NT2/D1 (cell line): ENCODE measurements at regions not wholly inside any gene's neighbourhood (a gene's known extent, or its start where the extent isn't known, plus 50 kb on each side); places are given as distances from the start of the nearest gene placed in this dataset.

Experiments
- DNase-seq: peaks from one replicate; pipeline ENCODE4 v3.0.0-alpha.2; 2011; ENCODE audit warnings: low read depth, low spot score
- H3K27me3 ChIP-seq: 2 replicates; pipeline ENCODE4 v1.6.0; 2011; ENCODE audit warnings: mild to moderate bottlenecking; ENCODE audit not compliant: insufficient read length, insufficient read depth
- H3K36me3 ChIP-seq: 2 replicates; pipeline ENCODE4 v1.6.1; 2011; ENCODE audit warnings: mild to moderate bottlenecking, low read length, mixed read lengths; ENCODE audit not compliant: insufficient read depth, insufficient read length
- H3K4me1 ChIP-seq: 2 replicates; pipeline ENCODE4 v1.5.1; 2011; ENCODE audit not compliant: insufficient read depth, insufficient read length
- H3K4me3 ChIP-seq: 2 replicates; pipeline ENCODE4 v1.5.1; 2011; ENCODE audit warnings: low read depth; ENCODE audit not compliant: insufficient read length
- H3K9ac ChIP-seq: 2 replicates; pipeline ENCODE4 v1.6.0; 2011; ENCODE audit warnings: low read depth; ENCODE audit not compliant: insufficient read length
- H3K9me3 ChIP-seq: 2 replicates; pipeline ENCODE4 v1.5.1; 2011; ENCODE audit warnings: mild to moderate bottlenecking, low read length; ENCODE audit not compliant: insufficient read depth
- SUZ12 ChIP-seq: IDR thresholded peaks from 2 replicates; pipeline ENCODE4 v1.6.1; 2011; ENCODE audit not compliant: insufficient read length, insufficient read depth; ENCODE audit errors: extremely low read depth
- YY1 ChIP-seq: IDR thresholded peaks from 2 replicates; pipeline ENCODE4 v1.6.1; 2011; ENCODE audit not compliant: insufficient read length, insufficient read depth
- ZNF274 ChIP-seq: IDR thresholded peaks from 2 replicates; pipeline ENCODE4 v1.6.1; 2011; ENCODE audit warnings: mild to moderate bottlenecking, low read depth, low read length

DNA sequence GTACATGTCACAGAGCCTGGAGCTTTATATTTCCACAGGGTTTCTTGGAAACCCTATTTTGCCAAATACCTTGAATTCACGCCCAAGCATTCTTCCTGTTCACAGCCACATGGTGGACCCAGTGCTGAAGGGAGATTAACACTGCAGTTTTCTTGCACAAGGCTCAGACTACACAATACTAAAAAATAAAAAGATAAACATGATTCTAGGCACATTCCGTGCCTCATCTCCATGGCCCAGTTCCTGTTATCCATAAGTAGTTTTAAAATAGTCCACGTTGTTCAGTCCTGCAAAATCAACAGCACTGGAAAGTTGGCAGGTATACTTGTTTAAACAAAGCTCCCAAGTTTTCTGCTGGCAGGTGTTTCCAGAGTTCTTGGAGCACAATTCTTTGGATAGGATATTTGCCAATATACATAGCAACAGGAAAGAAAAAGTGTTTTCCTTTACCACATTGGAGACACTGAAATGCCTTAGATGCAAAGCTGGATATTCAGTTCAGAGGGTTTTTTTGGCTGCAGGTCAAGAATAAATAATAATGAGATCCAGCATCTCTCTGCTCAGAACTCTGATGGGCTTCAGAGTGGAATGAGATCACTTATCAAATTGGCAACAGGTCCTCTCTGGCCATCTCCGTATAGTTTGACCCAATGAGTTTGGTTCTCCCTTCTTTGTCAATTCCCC, 88.1 kb upstream of the TGFBR2 start:
- no peaks in the 10 kb centered on the region for H3K4me1 ChIP-seq
- no peak overlapping the region for H3K4me3 ChIP-seq
- TF ChIP-seq SUZ12 (no peak), YY1 (no peak), ZNF274 (no peak)
- no peaks in the 10 kb centered on the region for H3K36me3 ChIP-seq
- DNase-seq: no peak
- no peaks in the 10 kb centered on the region for H3K27me3 ChIP-seq
- H3K9ac ChIP-seq: no peak overlapping the region
- no peaks in the 10 kb centered on the region for H3K9me3 ChIP-seq

DNA sequence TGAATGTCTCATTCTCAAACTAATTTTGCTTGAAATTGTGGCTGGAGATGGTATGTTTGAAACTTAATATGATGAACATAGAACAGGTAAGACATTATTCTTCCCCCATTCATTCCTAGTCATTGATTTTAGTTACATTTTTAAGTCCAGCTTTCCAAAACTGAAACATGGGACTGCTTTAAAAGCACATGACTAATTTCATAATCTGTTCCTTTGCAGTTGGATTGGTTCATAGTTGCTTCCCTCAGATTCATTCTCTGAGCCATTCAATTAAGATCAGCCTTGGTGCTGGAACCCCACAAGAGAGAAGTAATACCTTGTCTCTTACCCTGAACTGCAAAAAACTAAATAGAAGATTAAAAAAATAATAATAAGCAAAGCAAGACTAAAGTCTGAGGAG, 87.5 kb upstream of the TGFBR2 start:
- DNase-seq: no peak
- no peaks in the 10 kb centered on the region for H3K4me1 ChIP-seq

DNA sequence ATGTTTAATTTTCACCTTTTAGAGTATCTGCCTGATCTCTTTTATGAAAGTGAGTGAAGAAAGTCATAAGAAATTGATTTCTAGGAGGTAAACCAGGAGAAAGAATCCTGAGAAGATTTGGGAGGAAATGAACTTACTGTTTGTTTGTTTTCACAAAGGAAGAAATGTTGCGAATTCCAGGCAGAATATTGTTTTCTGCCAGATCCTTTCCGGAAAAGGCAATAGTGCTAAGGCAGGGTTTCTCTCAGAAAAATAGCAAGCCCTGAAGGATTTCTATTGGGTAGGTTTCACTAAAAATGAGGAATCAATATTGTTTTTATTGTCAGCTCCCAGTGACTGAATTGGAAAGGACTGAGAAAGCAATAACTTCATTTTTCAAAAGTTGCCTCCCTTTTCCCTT, 85.7 kb upstream of the TGFBR2 start:
- no peak for DNase-seq
- H3K4me3 ChIP-seq: no peak overlapping the region
- H3K9me3 ChIP-seq: no peaks in the 10 kb centered on the region
- no peak for TF ChIP-seq SUZ12
- no peak for TF ChIP-seq YY1
- TF ChIP-seq ZNF274: no peak
- H3K36me3 ChIP-seq: no peaks in the 10 kb centered on the region
- no peaks in the 10 kb centered on the region for H3K4me1 ChIP-seq
- no peak overlapping the region for H3K9ac ChIP-seq
- H3K27me3 ChIP-seq: no peaks in the 10 kb centered on the region

More for the DNA sequence above, 87.5 kb upstream of the TGFBR2 start:
- Histone ChIP-seq H3K27me3 (no peaks in the 10 kb centered on the region), H3K9ac (no peak overlapping the region), H3K9me3 (no peaks in the 10 kb centered on the region), H3K4me3 (no peak overlapping the region), H3K36me3 (no peaks in the 10 kb centered on the region)
- no peak for TF ChIP-seq SUZ12
- TF ChIP-seq ZNF274: no peak
- TF ChIP-seq YY1: no peak

DNA sequence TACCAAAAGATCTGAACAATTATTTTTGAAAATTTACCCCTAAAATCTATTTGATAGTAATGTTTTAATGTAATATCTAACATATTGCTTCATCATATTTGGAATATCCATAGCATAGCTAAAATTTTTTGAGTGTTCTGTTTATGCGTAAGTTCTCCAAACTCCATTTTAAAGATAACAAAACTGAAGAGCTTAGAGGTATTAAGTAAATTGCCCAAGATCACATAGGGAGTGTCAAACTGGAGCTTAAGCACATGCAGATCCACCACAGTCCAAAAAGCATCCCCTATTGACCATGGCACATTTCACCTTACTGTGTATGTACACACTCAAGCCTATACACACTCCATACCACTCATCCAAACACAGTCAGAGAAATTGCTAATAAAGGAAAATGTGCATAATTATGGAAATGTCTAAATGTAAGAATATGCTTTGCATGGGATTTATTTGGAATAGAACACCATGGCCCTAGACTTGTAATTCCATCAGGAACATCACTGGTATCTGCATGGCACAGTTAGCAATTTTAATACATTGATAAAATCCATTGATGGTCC, 85.2 kb upstream of the TGFBR2 start:
- Histone ChIP-seq H3K36me3 (no peaks in the 10 kb centered on the region), H3K4me3 (no peak overlapping the region), H3K4me1 (no peaks in the 10 kb centered on the region), H3K9ac (no peak overlapping the region), H3K9me3 (no peaks in the 10 kb centered on the region), H3K27me3 (no peaks in the 10 kb centered on the region)
- DNase-seq: no peak
- no peak for TF ChIP-seq YY1

- Histone ChIP-seq H3K9ac (no peak overlapping the region), H3K4me1 (no peaks in the 10 kb centered on the region), H3K27me3 (no peaks in the 10 kb centered on the region), H3K9me3 (no peaks in the 10 kb centered on the region), H3K36me3 (no peaks in the 10 kb centered on the region), H3K4me3 (no peak overlapping the region)
- no peak for DNase-seq
- TF ChIP-seq ZNF274 (no peak), SUZ12 (no peak), YY1 (no peak)
Observed at GRCh38 chr3:30522476-30522875, 83.9 kb upstream of the TGFBR2 start.

GRCh38 chr3:30523366-30523765, 83.0 kb upstream of the TGFBR2 start:
- no peaks in the 10 kb centered on the region for H3K9me3 ChIP-seq
- H3K9ac ChIP-seq: no peak overlapping the region
- H3K36me3 ChIP-seq: no peaks in the 10 kb centered on the region
- TF ChIP-seq YY1 (no peak), ZNF274 (no peak), SUZ12 (no peak)
- no peak overlapping the region for H3K4me3 ChIP-seq
- no peaks in the 10 kb centered on the region for H3K4me1 ChIP-seq
- no peak for DNase-seq
- no peaks in the 10 kb centered on the region for H3K27me3 ChIP-seq

DNA sequence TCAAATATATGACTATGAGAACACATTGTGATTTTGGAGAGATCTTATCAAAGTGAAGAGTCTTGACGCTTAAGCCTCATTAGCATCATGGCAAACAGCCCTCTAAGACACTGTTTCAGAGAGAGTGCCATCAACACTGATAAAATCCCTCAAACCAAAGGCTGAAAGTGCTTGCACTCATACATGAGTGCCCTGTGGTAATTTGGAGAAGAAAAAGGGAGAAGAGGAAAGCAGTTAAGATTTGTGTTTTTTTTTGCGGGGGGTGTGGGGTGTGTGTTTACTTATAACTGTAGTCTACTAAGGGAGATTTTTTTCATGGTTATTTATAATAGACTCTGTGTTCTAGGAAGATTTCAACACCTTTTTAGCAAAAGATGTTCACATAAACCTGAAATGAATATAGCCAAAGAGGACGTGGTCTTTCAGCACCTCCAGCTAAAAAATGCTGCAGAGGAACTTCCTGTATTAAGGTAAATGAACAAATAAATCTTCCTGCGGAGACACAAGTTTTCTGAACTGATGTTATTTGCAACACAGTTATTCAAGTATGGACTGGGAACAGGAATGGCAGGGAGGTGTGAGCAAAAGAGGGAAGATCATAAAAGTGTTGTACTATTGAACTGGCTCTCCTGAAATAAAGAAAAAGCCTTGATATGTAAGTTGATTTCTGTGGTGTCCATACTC, 81.9 kb upstream of the TGFBR2 start:
- no peak overlapping the region for H3K4me3 ChIP-seq
- no peak overlapping the region for H3K9ac ChIP-seq
- H3K27me3 ChIP-seq: no peaks in the 10 kb centered on the region
- H3K4me1 ChIP-seq: no peaks in the 10 kb centered on the region
- no peaks in the 10 kb centered on the region for H3K36me3 ChIP-seq
- no peaks in the 10 kb centered on the region for H3K9me3 ChIP-seq
- TF ChIP-seq SUZ12 (no peak), YY1 (no peak), ZNF274 (no peak)
- DNase-seq: no peak
